H9 (cell line): ENCODE measurements at regions not wholly inside any gene's neighbourhood (a gene's known extent, or its start where the extent isn't known, plus 50 kb on each side); places are given as distances from the start of the nearest gene placed in this dataset.

Experiments used
- DNase-seq: peaks from one replicate; pipeline ENCODE4 v3.0.0-alpha.2; 2017
- H2AFZ ChIP-seq: one replicate; pipeline ENCODE4 v1.6.1; 2013; ENCODE audit warnings: mild to moderate bottlenecking, low read length, control low read depth, moderate library complexity
- H2AK5ac ChIP-seq: 2 replicates; pipeline ENCODE4 v1.6.1; 2013; ENCODE audit warnings: low read length, control low read depth, mixed read lengths; ENCODE audit not compliant: insufficient read length
- H2BK120ac ChIP-seq: one replicate; pipeline ENCODE4 v1.6.1; 2013; ENCODE audit warnings: low read depth, mild to moderate bottlenecking, low read length, control low read depth, inconsistent platforms; ENCODE audit not compliant: poor library complexity, severe bottlenecking
- H2BK12ac ChIP-seq: 2 replicates; pipeline ENCODE4 v1.6.1; 2013; ENCODE audit warnings: low read length, control low read depth, mixed read lengths, low read depth; ENCODE audit not compliant: insufficient read length
- H2BK15ac ChIP-seq: 2 replicates; pipeline ENCODE4 v1.6.1; 2013; ENCODE audit warnings: low read depth, low read length, control low read depth
- H2BK20ac ChIP-seq: one replicate; pipeline ENCODE4 v1.6.1; 2013; ENCODE audit warnings: low read depth, mild to moderate bottlenecking, low read length, control low read depth, inconsistent platforms; ENCODE audit not compliant: poor library complexity, severe bottlenecking
- H2BK5ac ChIP-seq: 2 replicates; pipeline ENCODE4 v1.6.1; 2013; ENCODE audit warnings: low read length, control low read depth, mixed read lengths; ENCODE audit not compliant: insufficient read length
- H3K14ac ChIP-seq: 2 replicates; pipeline ENCODE4 v1.6.1; 2013; ENCODE audit warnings: low read length, control low read depth; ENCODE audit not compliant: insufficient read depth
- H3K18ac ChIP-seq: 2 replicates; pipeline ENCODE4 v1.6.1; 2013; ENCODE audit warnings: low read depth, mild to moderate bottlenecking, mixed read lengths, low read length, control low read depth; ENCODE audit not compliant: insufficient read length
- H3K23ac ChIP-seq: 2 replicates; pipeline ENCODE4 v1.6.1; 2013; ENCODE audit warnings: low read length, control low read depth, mixed read lengths, low read depth; ENCODE audit not compliant: insufficient read length
- H3K23me2 ChIP-seq: 2 replicates; pipeline ENCODE4 v1.6.1; 2013; ENCODE audit warnings: low read depth, mild to moderate bottlenecking, mixed read lengths, low read length, control low read depth; ENCODE audit not compliant: insufficient read length, poor library complexity, severe bottlenecking
- H3K27ac ChIP-seq: 2 replicates; pipeline ENCODE4 v1.5.1; 2013; ENCODE audit warnings: low read length, control low read depth, mixed read lengths, low read depth; ENCODE audit not compliant: insufficient read length
- H3K27me3 ChIP-seq: 2 replicates; pipeline ENCODE4 v1.6.1; 2013; ENCODE audit warnings: low read length, control low read depth, inconsistent platforms; ENCODE audit not compliant: insufficient read depth
- H3K4ac ChIP-seq: 2 replicates; pipeline ENCODE4 v1.6.1; 2013; ENCODE audit warnings: low read depth, mild to moderate bottlenecking, control low read depth, inconsistent platforms, low read length, moderate library complexity
- H3K4me1 ChIP-seq: 2 replicates; pipeline ENCODE4 v1.6.1; 2013; ENCODE audit warnings: low read length, control low read depth, inconsistent platforms; ENCODE audit not compliant: insufficient read depth
- H3K4me2 ChIP-seq: 2 replicates; pipeline ENCODE4 v1.6.1; 2013; ENCODE audit warnings: low read length, control low read depth, mixed read lengths; ENCODE audit not compliant: insufficient read length, insufficient read depth
- H3K56ac ChIP-seq: 2 replicates; pipeline ENCODE4 v1.6.1; 2013; ENCODE audit warnings: low read depth, mild to moderate bottlenecking, mixed read lengths, low read length, control low read depth; ENCODE audit not compliant: insufficient read length
- H3K79me1 ChIP-seq: 2 replicates; pipeline ENCODE4 v1.6.1; 2013; ENCODE audit warnings: low read depth, mild to moderate bottlenecking, moderate library complexity, low read length, control low read depth, inconsistent platforms; ENCODE audit not compliant: insufficient read depth, poor library complexity, severe bottlenecking
- H3K79me2 ChIP-seq: 2 replicates; pipeline ENCODE4 v1.6.1; 2013; ENCODE audit warnings: low read length, control low read depth, inconsistent platforms; ENCODE audit not compliant: insufficient read depth
- H3K9ac ChIP-seq: 2 replicates; pipeline ENCODE4 v1.6.1; 2013; ENCODE audit warnings: low read length, control low read depth, mixed read lengths; ENCODE audit not compliant: insufficient read length; ENCODE audit errors: extremely low read depth
- H3K9me3 ChIP-seq: one replicate; pipeline ENCODE4 v1.6.1; 2013; ENCODE audit warnings: low read depth, low read length, inconsistent platforms; ENCODE audit not compliant: control insufficient read depth
- H3T11ph ChIP-seq: one replicate; pipeline ENCODE4 v1.6.1; 2013; ENCODE audit warnings: mild to moderate bottlenecking, low read length, control low read depth, inconsistent platforms
- H4K20me1 ChIP-seq: one replicate; pipeline ENCODE4 v1.6.1; 2013; ENCODE audit not compliant: control insufficient read depth, insufficient read length, insufficient read depth
- H4K5ac ChIP-seq: 2 replicates; pipeline ENCODE4 v1.6.1; 2013; ENCODE audit warnings: low read depth, mild to moderate bottlenecking, mixed read lengths, low read length, control low read depth; ENCODE audit not compliant: insufficient read length
- H4K8ac ChIP-seq: replicated peaks from 2 replicates; pipeline ENCODE4 v1.6.1; 2013; ENCODE audit warnings: low read length, control low read depth, mixed read lengths, low read depth; ENCODE audit not compliant: insufficient read length
- H4K91ac ChIP-seq: 2 replicates; pipeline ENCODE4 v1.6.1; 2013; ENCODE audit warnings: low read depth, mild to moderate bottlenecking, moderate library complexity, mixed read lengths, low read length, control low read depth; ENCODE audit not compliant: insufficient read length
- H3K27ac Mint-ChIP-seq, 3 experiments: 2 replicates in 2 of 3; 3 replicates in 1 of 3; pipeline ENCODE4 v1.8.0; 2020 to 2021; ENCODE audit warnings: mixed read lengths in 3 of 3, mild to moderate bottlenecking in 1 of 3, moderate library complexity in 1 of 3
- H3K27me3 Mint-ChIP-seq: 2 replicates; pipeline ENCODE4 v1.8.0; 2021; ENCODE audit warnings: low read depth, mild to moderate bottlenecking, moderate library complexity, mixed read lengths
- H3K36me3 Mint-ChIP-seq, 3 experiments: 2 replicates in 2 of 3; 3 replicates in 1 of 3; pipeline ENCODE4 v1.8.0; 2020 to 2021; ENCODE audit warnings: low read depth in 3 of 3, mixed read lengths in 3 of 3; ENCODE audit not compliant: insufficient read depth in 1 of 3
- H3K4me1 Mint-ChIP-seq, 2 experiments: 2 replicates each; pipeline ENCODE4 v1.8.0; 2020; ENCODE audit warnings: mixed read lengths in 2 of 2
- H3K4me3 Mint-ChIP-seq, 2 experiments: 2 replicates in 1 of 2; 3 replicates in 1 of 2; pipeline ENCODE4 v1.8.0; 2020 to 2021; ENCODE audit warnings: mild to moderate bottlenecking in 2 of 2, mixed read lengths in 2 of 2, moderate library complexity in 1 of 2
- H3K9me3 Mint-ChIP-seq, 2 experiments: 2 replicates in 1 of 2; 3 replicates in 1 of 2; pipeline ENCODE4 v1.8.0; 2020; ENCODE audit warnings: mild to moderate bottlenecking in 2 of 2, mixed read lengths in 2 of 2, moderate library complexity in 1 of 2
- WGBS: extraction: QIAGEN DNeasy Blood & Tissue Kit; methylation state at CpG from one replicate; pipeline ENCODE4 v1.1.7; 2013; ENCODE audit warnings: missing lambda C conversion rate, low lambda C conversion rate, mixed read lengths; ENCODE audit not compliant: insufficient read length; ENCODE audit errors: extremely low coverage; 5-methylcytosine and 5-hydroxymethylcytosine counted together
- TF ChIP-seq, protein P1 (sequence below): fragments of 200-600 bp; sonication (generic); conservative IDR thresholded peaks from 3 replicates; pipeline ENCODE4 v1.8.0; 2021; ENCODE audit warnings: antibody characterized with exemption, mild to moderate bottlenecking

GRCh38 chr13:105878119-105878700 lies 657.3 kb downstream of the EFNB2 start:
- no peak for DNase-seq
- no peaks in the 10 kb centered on the region for H3K79me2 ChIP-seq
- H2BK12ac ChIP-seq: no peak overlapping the region
- no peak overlapping the region for H3K18ac ChIP-seq
- H3T11ph ChIP-seq: no peak overlapping the region
- no CpG with 5 or more reads among the region's 1 CpG for WGBS
- no peak overlapping the region for H3K4ac ChIP-seq
- no peak overlapping the region for H2AK5ac ChIP-seq
- no peak overlapping the region for H3K23ac ChIP-seq
- no peaks in the 10 kb centered on the region for H3K4me1 Mint-ChIP-seq
- no peaks in the 10 kb centered on the region; the same call in 1 of the 2 replicates for H3K27me3 ChIP-seq
- H4K20me1 ChIP-seq: no peaks in the 10 kb centered on the region
- no peak overlapping the region for H3K4me2 ChIP-seq
- H4K8ac ChIP-seq: no peak overlapping the region
- no peak overlapping the region for H3K27ac Mint-ChIP-seq
- no peaks in the 10 kb centered on the region for H3K9me3 Mint-ChIP-seq
- no peak overlapping the region for H3K56ac ChIP-seq
- no peak overlapping the region for H3K27ac ChIP-seq
- H2BK120ac ChIP-seq: no peak overlapping the region
- H3K9me3 ChIP-seq: no peaks in the 10 kb centered on the region
- H2AFZ ChIP-seq: no peak overlapping the region
- H3K14ac ChIP-seq: no peak overlapping the region
- no peak overlapping the region for H2BK20ac ChIP-seq
- H3K79me1 ChIP-seq: no peaks in the 10 kb centered on the region
- H3K9ac ChIP-seq: no peak overlapping the region
- no peak overlapping the region for H2BK5ac ChIP-seq
- H3K23me2 ChIP-seq: no peaks in the 10 kb centered on the region
- H2BK15ac ChIP-seq: no peak overlapping the region
- H4K91ac ChIP-seq: no peak overlapping the region
- no peak overlapping the region for H3K4me3 Mint-ChIP-seq
- H4K5ac ChIP-seq: no peak overlapping the region
- no peaks in the 10 kb centered on the region for H3K27me3 Mint-ChIP-seq
- no peaks in the 10 kb centered on the region for H3K4me1 ChIP-seq
- H3K36me3 Mint-ChIP-seq: no peaks in the 10 kb centered on the region
- TF ChIP-seq, protein P1, sequence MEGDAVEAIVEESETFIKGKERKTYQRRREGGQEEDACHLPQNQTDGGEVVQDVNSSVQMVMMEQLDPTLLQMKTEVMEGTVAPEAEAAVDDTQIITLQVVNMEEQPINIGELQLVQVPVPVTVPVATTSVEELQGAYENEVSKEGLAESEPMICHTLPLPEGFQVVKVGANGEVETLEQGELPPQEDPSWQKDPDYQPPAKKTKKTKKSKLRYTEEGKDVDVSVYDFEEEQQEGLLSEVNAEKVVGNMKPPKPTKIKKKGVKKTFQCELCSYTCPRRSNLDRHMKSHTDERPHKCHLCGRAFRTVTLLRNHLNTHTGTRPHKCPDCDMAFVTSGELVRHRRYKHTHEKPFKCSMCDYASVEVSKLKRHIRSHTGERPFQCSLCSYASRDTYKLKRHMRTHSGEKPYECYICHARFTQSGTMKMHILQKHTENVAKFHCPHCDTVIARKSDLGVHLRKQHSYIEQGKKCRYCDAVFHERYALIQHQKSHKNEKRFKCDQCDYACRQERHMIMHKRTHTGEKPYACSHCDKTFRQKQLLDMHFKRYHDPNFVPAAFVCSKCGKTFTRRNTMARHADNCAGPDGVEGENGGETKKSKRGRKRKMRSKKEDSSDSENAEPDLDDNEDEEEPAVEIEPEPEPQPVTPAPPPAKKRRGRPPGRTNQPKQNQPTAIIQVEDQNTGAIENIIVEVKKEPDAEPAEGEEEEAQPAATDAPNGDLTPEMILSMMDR: no peak
